ENCODE measurements at regions not wholly inside any gene's neighbourhood (a gene's known extent, or its start where the extent isn't known, plus 50 kb on each side); places are given as distances from the start of the nearest gene placed in this dataset.

DNA sequence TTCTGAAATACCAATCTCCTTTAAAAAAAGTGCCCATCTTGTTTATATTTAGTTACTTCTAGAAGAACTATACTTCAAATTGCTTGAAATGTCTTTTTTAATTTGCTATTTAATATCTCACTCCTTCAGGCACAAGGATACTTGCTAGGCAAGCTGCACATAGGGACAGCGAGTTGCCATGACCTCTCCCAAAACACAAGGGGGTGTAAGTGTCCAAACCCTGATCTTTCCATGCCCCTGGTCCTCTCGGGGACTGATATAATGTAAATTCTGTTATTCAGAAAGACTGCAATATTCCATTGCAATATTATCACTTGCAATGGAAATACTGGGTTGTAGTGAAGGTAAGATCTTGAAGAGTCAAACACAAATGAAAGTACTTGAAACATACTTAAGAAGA is 480.4 kb downstream of the CETN3 start:
- Histone ChIP-seq H3K27me3 (ENCODE audit: low read length) (no peaks in the 10 kb centered on the region), H4K20me1 (ENCODE audit: low read depth, low read length) (no peaks in the 10 kb centered on the region), H3K4me3 (ENCODE audit: insufficient read depth, low read length, poor library complexity, severe bottlenecking) (no peak overlapping the region)

GRCh38 chr5:89922161-89922560 is 487.4 kb downstream of the CETN3 start:
- Histone ChIP-seq H3K9me3 (ENCODE audit: insufficient read depth, low read length) (no peaks in the 10 kb centered on the region), H3K4me2 (ENCODE audit: low read depth, low read length, poor library complexity, severe bottlenecking) (no peak overlapping the region)
- no peak for TF ChIP-seq CTCF (IDR thresholded peaks at IDR 0.05; ENCODE audit: insufficient read depth, low read length, poor library complexity, severe bottlenecking)
- no peak for TF ChIP-seq EZH2phosphoT487 (conservative IDR thresholded peaks at IDR 0.05; ENCODE audit: low read length)

More for the DNA sequence above, 480.4 kb downstream of the CETN3 start:
- H3K9ac ChIP-seq (ENCODE audit: low read length) = no peak overlapping the region
- H3K79me2 ChIP-seq (ENCODE audit: insufficient read depth, low read length) = no peaks in the 10 kb centered on the region
- H3K9me2 ChIP-seq (replicated peaks; ENCODE audit: insufficient read depth, low read length) = no peaks in the 10 kb centered on the region
- no peaks in the 10 kb centered on the region for H3K36me3 ChIP-seq (ENCODE audit: low read length)
- no peak overlapping the region for H3K4me2 ChIP-seq (ENCODE audit: low read depth, low read length, poor library complexity, severe bottlenecking)
- H3F3A ChIP-seq (ENCODE audit: insufficient read depth) = no peaks in the 10 kb centered on the region
- no peaks in the 10 kb centered on the region for H3K9me3 ChIP-seq (ENCODE audit: insufficient read depth, low read length)
- no peak overlapping the region for H3K27ac ChIP-seq (ENCODE audit: low read depth, low read length)
- TF ChIP-seq CTCF (IDR thresholded peaks at IDR 0.05; ENCODE audit: insufficient read depth, low read length, poor library complexity, severe bottlenecking) (no peak), EZH2phosphoT487 (conservative IDR thresholded peaks at IDR 0.05; ENCODE audit: low read length) (no peak)
- H2AFZ ChIP-seq (ENCODE audit: low read depth, low read length, severe bottlenecking) = no peak overlapping the region

DNA sequence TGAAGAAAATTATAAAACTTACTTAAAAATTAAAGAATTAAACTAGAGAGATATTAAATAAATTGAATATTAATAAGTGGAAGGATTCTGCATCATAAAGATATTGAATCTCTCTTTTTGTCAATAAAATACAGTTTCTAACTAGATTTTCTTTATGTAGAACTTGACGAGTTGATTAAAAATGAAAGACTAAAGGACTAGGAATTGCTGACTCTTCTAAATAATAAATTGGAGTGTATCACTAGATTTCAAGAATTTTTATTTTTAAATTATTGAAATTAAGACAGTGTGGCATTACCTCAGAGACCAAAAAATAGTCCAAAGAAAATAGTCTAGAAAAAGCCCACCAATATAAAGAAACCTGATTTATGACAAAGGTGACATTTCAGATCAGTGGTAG is 492.4 kb downstream of the CETN3 start:
- no peaks in the 10 kb centered on the region for H4K20me1 ChIP-seq (ENCODE audit: low read depth, low read length)
- no peaks in the 10 kb centered on the region for H3K9me2 ChIP-seq (replicated peaks; ENCODE audit: insufficient read depth, low read length)

More at GRCh38 chr5:89922161-89922560, 487.4 kb downstream of the CETN3 start:
- Histone ChIP-seq H3K36me3 (ENCODE audit: low read length) (no peaks in the 10 kb centered on the region), H2AFZ (ENCODE audit: low read depth, low read length, severe bottlenecking) (no peak overlapping the region), H3K9me2 (replicated peaks; ENCODE audit: insufficient read depth, low read length) (no peaks in the 10 kb centered on the region), H3K9ac (ENCODE audit: low read length) (no peak overlapping the region), H3K79me2 (ENCODE audit: insufficient read depth, low read length) (no peaks in the 10 kb centered on the region), H3K27me3 (ENCODE audit: low read length) (no peaks in the 10 kb centered on the region), H3K4me3 (ENCODE audit: insufficient read depth, low read length, poor library complexity, severe bottlenecking) (no peak overlapping the region), H3K27ac (ENCODE audit: low read depth, low read length) (no peak overlapping the region), H3F3A (ENCODE audit: insufficient read depth) (no peaks in the 10 kb centered on the region), H4K20me1 (ENCODE audit: low read depth, low read length) (no peaks in the 10 kb centered on the region)

More for the DNA sequence above, 492.4 kb downstream of the CETN3 start:
- H3K9ac ChIP-seq (ENCODE audit: low read length) = no peak overlapping the region
- no peaks in the 10 kb centered on the region for H3K79me2 ChIP-seq (ENCODE audit: insufficient read depth, low read length)
- no peak overlapping the region for H3K27ac ChIP-seq (ENCODE audit: low read depth, low read length)
- H3K27me3 ChIP-seq (ENCODE audit: low read length) = no peaks in the 10 kb centered on the region
- H3F3A ChIP-seq (ENCODE audit: insufficient read depth) = no peaks in the 10 kb centered on the region
- no peaks in the 10 kb centered on the region for H3K9me3 ChIP-seq (ENCODE audit: insufficient read depth, low read length)
- H3K4me2 ChIP-seq (ENCODE audit: low read depth, low read length, poor library complexity, severe bottlenecking) = no peak overlapping the region
- no peak for TF ChIP-seq EZH2phosphoT487 (conservative IDR thresholded peaks at IDR 0.05; ENCODE audit: low read length)
- TF ChIP-seq CTCF (IDR thresholded peaks at IDR 0.05; ENCODE audit: insufficient read depth, low read length, poor library complexity, severe bottlenecking) = no peak
- H2AFZ ChIP-seq (ENCODE audit: low read depth, low read length, severe bottlenecking) = no peak overlapping the region
- H3K4me3 ChIP-seq (ENCODE audit: insufficient read depth, low read length, poor library complexity, severe bottlenecking) = no peak overlapping the region
- no peaks in the 10 kb centered on the region for H3K36me3 ChIP-seq (ENCODE audit: low read length)

Data from SU-DHL-6 (cell line).